Memory B cell (primary cell): ENCODE measurements at regions not wholly inside any gene's neighbourhood (a gene's known extent, or its start where the extent isn't known, plus 50 kb on each side); places are given as distances from the start of the nearest gene placed in this dataset.
"Not testable (repeated sequence)": the region's sequence is repeated elsewhere in the genome, so short reads cannot be mapped to it uniquely, and the experiment has no call there.

Experiments used
- ATAC-seq: fragments of 150-1000 bp; cut with Tn5 transposase; 2 replicates; pipeline ENCODE4 v1.10.0; 2021; ENCODE audit warnings: low read depth, mild to moderate bottlenecking, moderate library complexity
- DNase-seq, 2 donors: peaks; one replicate each; pipeline ENCODE4 v3.0.0; 2022; ENCODE audit warnings: low spot score in 2 of 2
- H3K27ac Mint-ChIP-seq: one replicate; pipeline ENCODE4 v1.8.0; 2022; ENCODE audit warnings: mild to moderate bottlenecking, moderate library complexity, mixed read lengths
- H3K27me3 Mint-ChIP-seq: one replicate; pipeline ENCODE4 v1.8.0; 2022; ENCODE audit warnings: mixed read lengths
- H3K36me3 Mint-ChIP-seq: one replicate; pipeline ENCODE4 v1.8.0; 2022; ENCODE audit warnings: mild to moderate bottlenecking, mixed read lengths
- H3K4me1 Mint-ChIP-seq: one replicate; pipeline ENCODE4 v1.8.0; 2022; ENCODE audit warnings: mixed read lengths
- H3K4me3 Mint-ChIP-seq: one replicate; pipeline ENCODE4 v1.8.0; 2022; ENCODE audit warnings: mild to moderate bottlenecking, moderate library complexity, mixed read lengths
- H3K9me3 Mint-ChIP-seq: one replicate; pipeline ENCODE4 v1.8.0; 2022; ENCODE audit warnings: mixed read lengths

DNA sequence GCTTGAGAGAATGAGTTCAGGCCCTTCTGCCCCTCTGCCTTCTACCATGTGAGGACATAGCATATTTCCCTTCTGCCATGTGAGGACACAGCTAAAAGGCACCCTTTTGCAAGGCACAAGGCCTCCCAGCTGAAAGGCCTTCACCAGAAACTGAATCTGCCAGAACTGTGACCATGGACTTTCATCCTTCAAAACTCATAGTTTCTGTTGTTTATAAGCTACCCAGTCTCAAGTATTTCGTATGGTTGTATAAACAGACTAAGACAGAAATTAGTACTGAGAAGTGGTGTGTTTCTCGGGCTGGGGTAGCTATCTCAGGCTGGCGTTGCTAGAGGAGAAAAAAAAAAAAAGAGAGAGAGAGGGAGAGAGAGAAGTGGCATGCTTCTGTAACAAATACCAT lies 368.6 kb downstream of the DMRTA1 start:
- no peak for ATAC-seq
- no peak for DNase-seq
- Mint-ChIP-seq H3K36me3 (no peaks in the 10 kb centered on the region), H3K27ac (no peak overlapping the region), H3K9me3 (peaks cover 3% of the 10 kb centered on the region), H3K4me3 (no peak overlapping the region), H3K4me1 (no peaks in the 10 kb centered on the region), H3K27me3 (no peaks in the 10 kb centered on the region)

DNA sequence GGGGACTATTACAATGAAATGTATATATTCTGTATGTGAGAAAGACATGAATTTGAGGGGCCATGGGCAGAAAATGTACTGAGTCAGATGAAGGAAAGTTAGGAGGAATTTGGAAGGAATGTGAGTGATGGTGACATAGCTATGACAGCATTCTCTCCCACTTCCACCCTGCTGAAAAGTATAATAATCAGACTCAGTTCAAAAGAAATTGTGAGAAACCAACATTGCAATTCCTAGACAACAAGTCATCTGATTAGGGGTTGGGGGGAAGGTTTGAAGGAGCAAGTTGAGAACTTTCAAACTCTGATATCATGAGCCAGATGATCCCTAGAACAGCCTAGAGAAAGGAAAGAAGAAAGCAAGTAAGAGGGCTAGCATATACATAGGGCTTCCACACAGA lies 370.6 kb downstream of the DMRTA1 start:
- ATAC-seq (no peak), DNase-seq (no peak)
- no peaks in the 10 kb centered on the region for H3K4me1 Mint-ChIP-seq
- H3K36me3 Mint-ChIP-seq, result no peaks in the 10 kb centered on the region
- H3K9me3 Mint-ChIP-seq, result peaks cover 8% of the 10 kb centered on the region
- H3K27me3 Mint-ChIP-seq, result no peaks in the 10 kb centered on the region
- H3K27ac Mint-ChIP-seq, result no peak overlapping the region
- H3K4me3 Mint-ChIP-seq, result no peak overlapping the region

DNA sequence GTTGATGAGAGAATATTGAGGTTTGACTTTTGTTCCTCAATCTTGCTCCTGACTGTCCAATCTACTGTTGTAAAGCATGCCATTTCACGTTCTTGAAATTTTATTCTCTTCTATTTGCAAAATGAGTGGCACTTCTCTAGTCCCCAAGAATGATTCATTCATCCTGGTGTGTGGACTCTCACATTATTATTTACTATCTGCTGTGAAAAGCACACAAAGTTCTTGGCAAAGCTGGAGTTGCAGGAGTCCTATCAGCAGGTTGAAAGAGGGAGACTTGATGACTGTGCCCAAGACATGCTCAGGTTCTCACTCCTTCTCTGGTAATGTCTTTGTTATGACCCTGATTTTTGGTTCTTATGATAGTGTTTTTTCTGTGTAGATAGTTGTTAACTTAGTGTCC lies 382.6 kb downstream of the DMRTA1 start:
- H3K27me3 Mint-ChIP-seq, result no peaks in the 10 kb centered on the region
- ATAC-seq, result no peak
- no peaks in the 10 kb centered on the region for H3K36me3 Mint-ChIP-seq
- no peak for DNase-seq
- no peaks in the 10 kb centered on the region for H3K4me1 Mint-ChIP-seq
- H3K27ac Mint-ChIP-seq, result no peak overlapping the region
- peaks cover 5% of the 10 kb centered on the region for H3K9me3 Mint-ChIP-seq
- no peak overlapping the region for H3K4me3 Mint-ChIP-seq

DNA sequence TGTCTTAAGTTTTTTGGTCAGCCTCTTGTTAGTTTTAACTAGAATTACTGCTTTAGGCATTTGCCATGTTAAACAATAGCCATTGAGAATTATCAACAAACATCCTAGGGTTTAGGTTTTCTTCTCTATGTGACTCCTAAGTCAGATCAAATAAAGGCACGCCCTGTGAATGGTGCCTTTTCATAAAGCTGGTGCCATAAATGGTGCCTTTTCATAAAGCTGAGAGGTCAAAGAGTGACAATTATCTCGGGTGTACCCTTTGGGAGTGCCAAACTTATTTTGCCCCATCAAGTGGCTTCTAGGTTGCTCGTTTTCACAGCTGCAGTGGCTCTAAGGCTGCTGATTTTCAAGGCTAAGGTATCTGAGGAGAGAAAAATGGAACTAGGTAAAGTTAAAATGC lies 391.6 kb downstream of the DMRTA1 start:
- H3K9me3 Mint-ChIP-seq, result no peaks in the 10 kb centered on the region
- ATAC-seq (no peak), DNase-seq (no peak)
- no peaks in the 10 kb centered on the region for H3K27me3 Mint-ChIP-seq
- no peak overlapping the region for H3K4me3 Mint-ChIP-seq
- no peaks in the 10 kb centered on the region for H3K4me1 Mint-ChIP-seq
- no peaks in the 10 kb centered on the region for H3K36me3 Mint-ChIP-seq
- H3K27ac Mint-ChIP-seq, result no peak overlapping the region

DNA sequence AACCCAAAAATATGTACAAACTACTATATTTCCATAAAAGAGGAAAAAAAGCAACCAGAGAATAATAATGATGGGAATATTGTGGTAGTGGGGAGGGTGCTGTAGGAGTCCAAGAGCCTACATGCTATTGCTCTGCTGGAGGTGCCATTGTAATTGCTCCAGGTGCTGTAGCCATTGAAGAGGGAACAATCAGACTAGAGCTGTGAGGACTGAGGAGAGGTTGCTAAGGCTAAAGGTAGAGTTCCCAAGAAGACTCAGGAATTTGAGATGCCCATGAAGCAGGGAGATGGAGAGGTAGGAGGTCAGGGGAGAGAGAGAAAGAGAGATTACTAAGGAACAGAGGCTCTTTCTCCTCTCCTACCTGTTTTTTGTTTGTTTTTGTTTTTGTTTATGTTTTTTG lies 394.0 kb downstream of the DMRTA1 start:
- ATAC-seq (no peak), DNase-seq (no peak)
- H3K4me1 Mint-ChIP-seq, result no peaks in the 10 kb centered on the region
- no peaks in the 10 kb centered on the region for H3K27me3 Mint-ChIP-seq
- H3K27ac Mint-ChIP-seq, result no peak overlapping the region
- H3K9me3 Mint-ChIP-seq, result peaks cover 3% of the 10 kb centered on the region
- no peaks in the 10 kb centered on the region for H3K36me3 Mint-ChIP-seq
- no peak overlapping the region for H3K4me3 Mint-ChIP-seq

DNA sequence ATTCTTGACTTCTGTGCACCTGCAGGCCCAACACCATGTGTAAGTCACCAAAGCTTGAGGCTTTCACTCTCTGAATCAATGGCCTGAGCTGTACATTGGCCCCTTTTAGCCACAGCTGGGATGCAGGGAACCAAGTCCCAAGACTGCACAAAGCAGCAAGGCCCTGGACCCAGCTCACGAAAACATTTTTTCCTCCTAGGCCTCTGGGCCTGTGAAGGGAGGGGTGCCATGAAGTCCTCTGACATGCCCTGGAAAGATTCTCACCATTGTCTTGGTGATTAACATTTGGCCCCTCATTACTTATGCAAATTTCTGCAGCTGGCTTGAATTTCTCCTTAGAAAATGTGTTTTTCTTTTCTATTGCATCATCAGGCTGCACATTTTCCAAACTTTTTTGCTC lies 398.6 kb downstream of the DMRTA1 start:
- not testable (repeated sequence) for H3K36me3 Mint-ChIP-seq, H3K4me3 Mint-ChIP-seq, H3K9me3 Mint-ChIP-seq, H3K4me1 Mint-ChIP-seq, H3K27ac Mint-ChIP-seq, ATAC-seq, DNase-seq, H3K27me3 Mint-ChIP-seq

DNA sequence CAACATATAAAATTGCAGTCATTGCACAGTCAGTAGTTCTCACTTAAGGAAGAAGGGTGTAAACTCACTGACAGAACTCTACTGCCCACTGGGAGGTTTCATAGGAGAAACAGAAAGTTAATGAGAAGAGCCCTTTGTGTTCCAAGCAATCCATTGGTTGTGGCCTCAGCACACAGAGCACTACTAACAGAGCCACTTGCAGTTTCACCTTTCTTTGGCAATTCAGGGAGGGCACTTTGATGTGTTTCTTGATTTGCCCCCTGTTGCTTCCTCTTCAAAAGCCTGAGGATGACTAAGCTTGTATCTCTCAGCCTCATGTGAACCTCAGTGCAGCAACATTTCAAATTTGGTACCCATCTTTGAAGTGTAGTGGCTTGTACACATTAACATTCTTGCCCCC lies 409.4 kb downstream of the DMRTA1 start:
- Mint-ChIP-seq H3K4me3 (no peak overlapping the region), H3K27ac (no peak overlapping the region), H3K36me3 (no peaks in the 10 kb centered on the region), H3K9me3 (peaks cover 8% of the 10 kb centered on the region), H3K4me1 (no peaks in the 10 kb centered on the region), H3K27me3 (no peaks in the 10 kb centered on the region)
- ATAC-seq (no peak), DNase-seq (no peak)

DNA sequence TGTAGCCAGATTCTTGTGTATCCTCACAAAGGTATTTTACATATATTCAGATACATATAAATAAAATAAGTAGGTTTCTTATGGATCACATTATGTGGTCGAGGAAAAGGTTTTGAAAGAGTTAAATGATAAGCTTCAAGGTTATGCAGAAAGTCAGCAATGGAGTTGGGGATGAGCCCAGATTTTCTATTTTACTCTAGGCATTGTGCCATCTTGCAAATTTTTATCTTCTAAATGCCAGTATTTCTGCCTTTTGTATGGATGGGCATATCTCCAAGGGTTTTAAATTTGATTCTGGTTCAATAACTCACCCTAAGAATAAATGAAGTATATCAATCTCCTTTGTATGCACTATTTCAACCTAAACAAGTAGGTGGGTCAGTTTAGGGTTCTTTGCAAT lies 410.7 kb downstream of the DMRTA1 start:
- Mint-ChIP-seq H3K9me3 (peaks cover 8% of the 10 kb centered on the region), H3K27me3 (no peaks in the 10 kb centered on the region), H3K4me3 (no peak overlapping the region), H3K36me3 (no peaks in the 10 kb centered on the region), H3K4me1 (no peaks in the 10 kb centered on the region), H3K27ac (no peak overlapping the region)
- ATAC-seq (no peak), DNase-seq (no peak)

DNA sequence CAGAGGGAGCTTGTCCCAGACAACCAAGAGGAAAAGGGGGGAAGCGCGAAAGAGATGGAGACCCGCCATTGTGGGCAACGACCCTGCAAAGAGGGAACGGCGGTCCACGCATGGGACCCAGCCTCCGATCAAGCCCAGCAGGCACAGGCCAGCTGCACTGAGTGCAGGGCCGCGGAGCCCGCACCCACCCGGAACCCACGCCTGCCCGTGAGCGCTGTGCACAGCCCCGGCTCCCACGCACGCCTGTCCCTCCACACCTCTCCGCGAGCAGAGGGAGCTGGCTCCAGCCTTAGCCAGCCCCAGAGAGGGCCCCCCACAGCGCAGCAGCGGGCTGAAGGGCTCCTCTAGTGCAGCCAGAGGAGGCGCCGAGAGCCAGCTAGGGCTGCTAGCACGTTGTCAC lies 416.5 kb downstream of the DMRTA1 start:
- DNase-seq (no peak), ATAC-seq (no peak)
- Mint-ChIP-seq H3K4me1 (no peaks in the 10 kb centered on the region), H3K36me3 (no peaks in the 10 kb centered on the region), H3K27me3 (no peaks in the 10 kb centered on the region), H3K27ac (no peak overlapping the region), H3K4me3 (no peak overlapping the region), H3K9me3 (peaks cover 7% of the 10 kb centered on the region)

DNA sequence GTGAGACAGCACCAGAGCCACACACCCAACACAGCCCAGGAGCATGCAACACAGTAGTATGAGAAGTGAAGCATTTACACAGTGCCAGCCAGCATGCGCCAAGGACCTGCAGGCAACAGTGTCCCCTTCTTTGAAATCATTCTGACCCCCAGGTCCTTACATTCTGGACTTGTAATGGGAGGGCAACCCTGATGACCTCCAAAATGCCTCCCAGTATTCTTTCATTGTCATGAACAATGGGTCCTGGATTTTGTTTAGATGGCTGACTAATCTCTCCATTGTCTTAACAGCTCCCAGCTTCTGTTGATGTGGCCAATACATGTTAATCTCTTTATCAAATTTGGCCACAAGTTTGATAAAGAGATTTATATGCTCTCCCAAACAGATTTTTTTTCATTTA lies 417.1 kb downstream of the DMRTA1 start:
- DNase-seq, result no peak
- Mint-ChIP-seq H3K27me3 (no peaks in the 10 kb centered on the region), H3K4me1 (no peaks in the 10 kb centered on the region), H3K9me3 (peaks cover 7% of the 10 kb centered on the region), H3K4me3 (no peak overlapping the region), H3K36me3 (no peaks in the 10 kb centered on the region), H3K27ac (no peak overlapping the region)
- no peak for ATAC-seq

DNA sequence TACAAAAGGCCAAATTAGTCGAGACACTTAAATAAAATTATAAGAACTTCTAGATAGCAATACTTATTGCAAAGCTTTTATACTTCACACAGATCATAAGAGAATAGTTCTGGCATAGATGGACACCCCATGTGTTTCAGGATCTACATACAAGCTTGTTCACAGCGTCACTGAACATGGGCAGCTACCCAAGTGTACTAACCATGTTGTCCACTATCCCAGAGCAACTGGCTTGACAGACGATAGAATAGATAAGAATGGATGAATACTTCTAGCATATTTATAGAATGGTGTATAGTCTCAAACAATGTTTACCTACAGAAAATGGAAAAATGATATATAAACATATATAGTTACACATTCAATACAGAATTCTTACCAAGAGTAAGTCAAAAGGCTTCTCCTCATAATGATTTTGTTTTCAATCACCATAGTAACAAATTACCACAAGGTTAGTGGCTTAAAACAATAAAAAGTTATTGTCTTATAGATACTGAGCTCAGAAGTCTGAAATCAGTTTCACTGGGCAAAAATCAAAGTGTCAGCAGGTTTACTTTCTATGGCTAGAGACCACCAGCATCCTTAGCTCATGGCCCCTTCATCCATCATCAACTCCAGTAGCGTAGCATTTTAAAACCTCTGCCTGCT lies 446.7 kb downstream of the DMRTA1 start:
- Mint-ChIP-seq H3K4me3 (no peak overlapping the region), H3K36me3 (no peaks in the 10 kb centered on the region), H3K27me3 (no peaks in the 10 kb centered on the region), H3K9me3 (peaks cover 3% of the 10 kb centered on the region), H3K4me1 (no peaks in the 10 kb centered on the region), H3K27ac (no peak overlapping the region)
- ATAC-seq (no peak), DNase-seq (no peak)

DNA sequence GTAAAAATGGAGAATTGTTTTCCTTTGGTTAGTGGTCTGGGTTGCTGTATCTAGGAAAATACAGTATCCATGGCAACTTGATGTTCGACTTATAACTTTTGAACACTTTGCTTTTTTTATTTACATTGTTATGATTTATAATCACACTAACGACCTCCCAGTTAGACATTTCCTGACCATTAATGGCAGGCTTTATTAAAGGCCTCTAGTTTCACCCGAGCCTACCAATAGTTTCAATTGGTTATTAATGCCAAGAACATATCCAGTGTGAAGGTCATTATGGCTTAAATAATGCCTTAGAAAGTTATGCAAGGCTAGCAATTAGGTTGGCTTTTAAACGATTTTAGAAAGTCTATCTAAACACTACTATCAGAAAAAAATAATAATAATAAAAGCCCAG lies 452.0 kb downstream of the DMRTA1 start:
- no peaks in the 10 kb centered on the region for H3K36me3 Mint-ChIP-seq
- H3K4me3 Mint-ChIP-seq, result no peak overlapping the region
- H3K4me1 Mint-ChIP-seq, result no peaks in the 10 kb centered on the region
- peaks cover 4% of the 10 kb centered on the region for H3K9me3 Mint-ChIP-seq
- ATAC-seq (no peak), DNase-seq (no peak)
- no peak overlapping the region for H3K27ac Mint-ChIP-seq
- no peaks in the 10 kb centered on the region for H3K27me3 Mint-ChIP-seq

DNA sequence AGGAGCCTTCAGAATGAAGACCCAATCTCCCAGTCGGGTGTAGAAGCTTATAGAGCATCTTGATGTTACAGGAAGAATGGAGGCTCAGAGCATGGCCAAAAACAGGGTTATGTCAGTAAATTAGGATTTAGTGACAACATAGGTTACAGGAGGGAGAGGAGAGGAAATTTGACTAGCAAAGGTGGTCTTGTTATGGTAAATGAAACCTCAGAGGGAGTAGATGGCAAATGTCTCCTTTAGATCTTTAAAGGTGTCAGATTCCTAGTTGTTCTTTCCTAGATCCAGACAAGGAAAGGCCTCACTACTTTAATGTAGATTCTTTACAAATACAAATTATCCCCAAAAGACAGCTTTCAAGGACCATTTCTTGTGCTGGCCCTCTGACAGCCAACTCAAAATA lies 465.0 kb downstream of the DMRTA1 start:
- H3K27me3 Mint-ChIP-seq, result no peaks in the 10 kb centered on the region
- H3K36me3 Mint-ChIP-seq, result no peaks in the 10 kb centered on the region
- H3K9me3 Mint-ChIP-seq, result peaks cover 2% of the 10 kb centered on the region
- DNase-seq (no peak), ATAC-seq (no peak)
- no peaks in the 10 kb centered on the region for H3K4me1 Mint-ChIP-seq
- no peak overlapping the region for H3K27ac Mint-ChIP-seq
- H3K4me3 Mint-ChIP-seq, result no peak overlapping the region

DNA sequence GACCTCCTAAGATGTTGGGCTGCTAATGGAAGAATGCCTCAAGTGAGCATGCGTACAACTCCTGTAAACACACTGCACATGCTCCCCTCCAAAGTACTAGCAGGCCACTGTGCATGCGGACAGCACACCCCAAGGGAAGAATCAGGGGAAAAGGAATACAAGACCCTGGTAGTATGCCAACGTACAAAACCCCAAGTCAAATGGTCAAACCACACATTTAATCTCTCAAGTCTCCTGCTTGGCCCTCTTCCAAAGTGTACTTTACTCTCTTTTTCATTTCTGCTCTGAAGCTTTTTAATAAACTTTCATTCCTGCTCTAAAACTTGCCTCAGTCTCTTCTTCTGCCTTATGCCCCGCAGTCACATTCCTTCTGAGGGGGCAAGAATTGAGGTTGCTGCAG lies 466.4 kb downstream of the DMRTA1 start:
- Mint-ChIP-seq H3K4me3 (no peak overlapping the region), H3K36me3 (no peaks in the 10 kb centered on the region), H3K27me3 (no peaks in the 10 kb centered on the region), H3K4me1 (no peaks in the 10 kb centered on the region), H3K27ac (no peak overlapping the region), H3K9me3 (peaks cover 2% of the 10 kb centered on the region)
- DNase-seq (no peak), ATAC-seq (no peak)

DNA sequence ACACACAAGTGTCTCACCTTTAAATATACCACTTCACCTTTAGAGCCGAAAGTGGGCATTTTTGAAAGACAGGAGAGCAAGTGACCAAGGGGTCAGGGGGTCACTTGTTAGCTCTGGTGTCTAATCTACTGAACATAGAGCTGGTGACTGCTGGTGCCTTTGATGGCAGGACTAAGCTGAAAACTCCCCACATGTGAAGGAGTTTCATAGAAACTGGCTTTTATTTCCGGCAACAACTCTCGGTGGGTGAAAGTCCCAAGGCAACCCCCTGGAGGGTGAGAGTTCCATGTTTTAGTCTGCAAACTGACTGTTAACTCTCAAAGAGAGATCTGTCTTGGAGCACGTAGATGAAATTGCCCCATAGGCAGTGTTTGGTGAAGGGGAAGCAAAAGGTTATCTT lies 466.9 kb downstream of the DMRTA1 start:
- H3K27me3 Mint-ChIP-seq, result no peaks in the 10 kb centered on the region
- no peaks in the 10 kb centered on the region for H3K36me3 Mint-ChIP-seq
- DNase-seq (no peak), ATAC-seq (no peak)
- H3K4me1 Mint-ChIP-seq, result no peaks in the 10 kb centered on the region
- H3K4me3 Mint-ChIP-seq, result no peak overlapping the region
- H3K27ac Mint-ChIP-seq, result no peak overlapping the region
- peaks cover 2% of the 10 kb centered on the region for H3K9me3 Mint-ChIP-seq
